ENCODE measurements at regions not wholly inside any gene's neighbourhood (a gene's known extent, or its start where the extent isn't known, plus 50 kb on each side); places are given as distances from the start of the nearest gene placed in this dataset.

DNA sequence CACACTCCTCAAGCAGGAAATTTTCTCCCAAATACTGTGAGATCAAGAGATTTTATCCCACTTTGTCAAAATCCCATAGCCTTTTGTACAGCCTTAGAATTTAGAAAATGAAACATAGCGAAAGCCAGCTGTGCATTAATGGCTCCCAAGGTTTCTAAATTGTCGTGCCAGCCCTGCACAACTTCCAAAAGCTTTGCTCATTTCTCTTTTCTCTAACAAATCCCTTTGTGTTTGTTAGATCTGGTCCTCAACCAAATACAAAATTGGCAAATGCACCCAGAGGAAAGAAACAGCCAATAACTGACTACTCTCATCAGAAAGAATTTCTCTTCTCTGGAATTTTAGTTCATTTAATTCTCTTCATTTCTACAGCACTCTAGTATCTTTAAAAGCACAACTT is 361.1 kb downstream of the INSIG2 start:
- TF ChIP-seq SMC3 (IDR thresholded peaks at IDR 0.05; ENCODE audit: low read depth, low read length) (no peak), FOXJ3 (CRISPR knock-in tag; IDR thresholded peaks at IDR 0.05) (no peak), EP300 (IDR thresholded peaks at IDR 0.05; ENCODE audit: borderline replicate concordance in 1 of 2, low read depth in 1 of 2, low read length in 1 of 2) (no peak), POLR2AphosphoS5 (IDR thresholded peaks at IDR 0.05; ENCODE audit: low read depth, low read length) (no peak)
- TF ChIP-seq, protein P1, sequence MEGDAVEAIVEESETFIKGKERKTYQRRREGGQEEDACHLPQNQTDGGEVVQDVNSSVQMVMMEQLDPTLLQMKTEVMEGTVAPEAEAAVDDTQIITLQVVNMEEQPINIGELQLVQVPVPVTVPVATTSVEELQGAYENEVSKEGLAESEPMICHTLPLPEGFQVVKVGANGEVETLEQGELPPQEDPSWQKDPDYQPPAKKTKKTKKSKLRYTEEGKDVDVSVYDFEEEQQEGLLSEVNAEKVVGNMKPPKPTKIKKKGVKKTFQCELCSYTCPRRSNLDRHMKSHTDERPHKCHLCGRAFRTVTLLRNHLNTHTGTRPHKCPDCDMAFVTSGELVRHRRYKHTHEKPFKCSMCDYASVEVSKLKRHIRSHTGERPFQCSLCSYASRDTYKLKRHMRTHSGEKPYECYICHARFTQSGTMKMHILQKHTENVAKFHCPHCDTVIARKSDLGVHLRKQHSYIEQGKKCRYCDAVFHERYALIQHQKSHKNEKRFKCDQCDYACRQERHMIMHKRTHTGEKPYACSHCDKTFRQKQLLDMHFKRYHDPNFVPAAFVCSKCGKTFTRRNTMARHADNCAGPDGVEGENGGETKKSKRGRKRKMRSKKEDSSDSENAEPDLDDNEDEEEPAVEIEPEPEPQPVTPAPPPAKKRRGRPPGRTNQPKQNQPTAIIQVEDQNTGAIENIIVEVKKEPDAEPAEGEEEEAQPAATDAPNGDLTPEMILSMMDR (IDR thresholded peaks at IDR 0.05) = no peak
- TF ChIP-seq, protein P2, sequence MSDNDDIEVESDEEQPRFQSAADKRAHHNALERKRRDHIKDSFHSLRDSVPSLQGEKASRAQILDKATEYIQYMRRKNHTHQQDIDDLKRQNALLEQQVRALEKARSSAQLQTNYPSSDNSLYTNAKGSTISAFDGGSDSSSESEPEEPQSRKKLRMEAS (IDR thresholded peaks at IDR 0.05; ENCODE audit: low read depth) = no peak
- TF ChIP-seq, protein P3, sequence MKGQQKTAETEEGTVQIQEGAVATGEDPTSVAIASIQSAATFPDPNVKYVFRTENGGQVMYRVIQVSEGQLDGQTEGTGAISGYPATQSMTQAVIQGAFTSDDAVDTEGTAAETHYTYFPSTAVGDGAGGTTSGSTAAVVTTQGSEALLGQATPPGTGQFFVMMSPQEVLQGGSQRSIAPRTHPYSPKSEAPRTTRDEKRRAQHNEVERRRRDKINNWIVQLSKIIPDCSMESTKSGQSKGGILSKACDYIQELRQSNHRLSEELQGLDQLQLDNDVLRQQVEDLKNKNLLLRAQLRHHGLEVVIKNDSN (IDR thresholded peaks at IDR 0.05; ENCODE audit: borderline replicate concordance, low read depth) = no peak
